ENCODE measurements at regions not wholly inside any gene's neighbourhood (a gene's known extent, or its start where the extent isn't known, plus 50 kb on each side); places are given as distances from the start of the nearest gene placed in this dataset.

- TF ChIP-seq ZBTB33 (IDR thresholded peaks at IDR 0.05) (no peak), ATF3 (IDR thresholded peaks at IDR 0.05) (no peak)
Measured at GRCh38 chr6:165910184-165910966, 247.3 kb upstream of the PDE10A start (continued).

DNA sequence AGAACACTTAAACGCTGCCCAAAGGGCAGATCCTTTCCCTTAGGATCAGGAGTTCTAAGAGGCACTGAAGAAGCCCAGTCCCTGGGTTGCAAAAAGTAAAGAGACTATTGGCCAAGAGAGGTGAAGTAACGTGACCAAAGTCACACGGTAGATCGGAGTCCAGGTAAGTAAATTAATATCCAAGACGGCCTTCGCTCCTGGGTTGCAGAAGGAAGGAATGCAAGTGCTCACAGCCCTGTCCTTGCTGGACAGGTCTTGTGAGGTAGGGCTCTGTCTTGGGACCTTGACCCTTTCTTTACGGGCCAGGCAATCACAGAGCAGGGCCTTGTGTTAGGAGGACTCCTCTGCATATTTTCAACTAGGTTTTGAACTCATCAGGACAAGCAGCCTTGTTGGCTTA, 243.7 kb upstream of the PDE10A start:
- no peak for DNase-seq (ENCODE audit: low spot score)
- H3K4me1 ChIP-seq (ENCODE audit: control insufficient read depth in 4 of 4, insufficient read depth in 4 of 4, low read length in 3 of 4) = no peaks in the 10 kb centered on the region
- peaks cover 0 to 2% (median 0%) of the 10 kb centered on the region in 4 donors for H3K27me3 ChIP-seq (ENCODE audit: control insufficient read depth in 4 of 4, insufficient read depth in 4 of 4, low read length in 3 of 4)
- no peak overlapping the region for H3K27ac ChIP-seq (ENCODE audit: low read depth in 1 of 2, low read length in 2 of 2)
- H3K36me3 ChIP-seq (ENCODE audit: control insufficient read depth in 4 of 4, insufficient read depth in 3 of 4, low read depth in 1 of 4, low read length in 3 of 4) = no peaks in the 10 kb centered on the region
- no peak overlapping the region for H3K9ac ChIP-seq (ENCODE audit: low read depth in 1 of 2, low read length in 2 of 2)
- no peak for TF ChIP-seq NR2F2 (IDR thresholded peaks at IDR 0.05)
- TF ChIP-seq EGR1 (IDR thresholded peaks at IDR 0.05; ENCODE audit: low read depth in 2 of 2) = no peak
- TF ChIP-seq SP1 (IDR thresholded peaks at IDR 0.05) = no peak
- no peak for TF ChIP-seq JUND (IDR thresholded peaks at IDR 0.05)
- TF ChIP-seq GABPA (IDR thresholded peaks at IDR 0.05 in 1 of 2, conservative IDR thresholded peaks at IDR 0.05 in 1 of 2) = no peak
- no peak for TF ChIP-seq HNF4A (conservative IDR thresholded peaks at IDR 0.05)
- TF ChIP-seq HNF4G (IDR thresholded peaks at IDR 0.05) = no peak
- TF ChIP-seq, protein P1, sequence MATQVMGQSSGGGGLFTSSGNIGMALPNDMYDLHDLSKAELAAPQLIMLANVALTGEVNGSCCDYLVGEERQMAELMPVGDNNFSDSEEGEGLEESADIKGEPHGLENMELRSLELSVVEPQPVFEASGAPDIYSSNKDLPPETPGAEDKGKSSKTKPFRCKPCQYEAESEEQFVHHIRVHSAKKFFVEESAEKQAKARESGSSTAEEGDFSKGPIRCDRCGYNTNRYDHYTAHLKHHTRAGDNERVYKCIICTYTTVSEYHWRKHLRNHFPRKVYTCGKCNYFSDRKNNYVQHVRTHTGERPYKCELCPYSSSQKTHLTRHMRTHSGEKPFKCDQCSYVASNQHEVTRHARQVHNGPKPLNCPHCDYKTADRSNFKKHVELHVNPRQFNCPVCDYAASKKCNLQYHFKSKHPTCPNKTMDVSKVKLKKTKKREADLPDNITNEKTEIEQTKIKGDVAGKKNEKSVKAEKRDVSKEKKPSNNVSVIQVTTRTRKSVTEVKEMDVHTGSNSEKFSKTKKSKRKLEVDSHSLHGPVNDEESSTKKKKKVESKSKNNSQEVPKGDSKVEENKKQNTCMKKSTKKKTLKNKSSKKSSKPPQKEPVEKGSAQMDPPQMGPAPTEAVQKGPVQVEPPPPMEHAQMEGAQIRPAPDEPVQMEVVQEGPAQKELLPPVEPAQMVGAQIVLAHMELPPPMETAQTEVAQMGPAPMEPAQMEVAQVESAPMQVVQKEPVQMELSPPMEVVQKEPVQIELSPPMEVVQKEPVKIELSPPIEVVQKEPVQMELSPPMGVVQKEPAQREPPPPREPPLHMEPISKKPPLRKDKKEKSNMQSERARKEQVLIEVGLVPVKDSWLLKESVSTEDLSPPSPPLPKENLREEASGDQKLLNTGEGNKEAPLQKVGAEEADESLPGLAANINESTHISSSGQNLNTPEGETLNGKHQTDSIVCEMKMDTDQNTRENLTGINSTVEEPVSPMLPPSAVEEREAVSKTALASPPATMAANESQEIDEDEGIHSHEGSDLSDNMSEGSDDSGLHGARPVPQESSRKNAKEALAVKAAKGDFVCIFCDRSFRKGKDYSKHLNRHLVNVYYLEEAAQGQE (IDR thresholded peaks at IDR 0.05) = no peak
- no peak for TF ChIP-seq YY1 (IDR thresholded peaks at IDR 0.05)
- no peak for TF ChIP-seq FOXA2 (IDR thresholded peaks at IDR 0.05)
- no peak overlapping the region for H3K4me3 ChIP-seq (ENCODE audit: low read depth in 1 of 3, low read length in 3 of 3)
- H3K9me3 ChIP-seq (ENCODE audit: control insufficient read depth in 4 of 4, low read length in 3 of 4) = no peaks in the 10 kb centered on the region
- 77% methylated on average over 7 of the region's 7 CpGs for WGBS

DNA sequence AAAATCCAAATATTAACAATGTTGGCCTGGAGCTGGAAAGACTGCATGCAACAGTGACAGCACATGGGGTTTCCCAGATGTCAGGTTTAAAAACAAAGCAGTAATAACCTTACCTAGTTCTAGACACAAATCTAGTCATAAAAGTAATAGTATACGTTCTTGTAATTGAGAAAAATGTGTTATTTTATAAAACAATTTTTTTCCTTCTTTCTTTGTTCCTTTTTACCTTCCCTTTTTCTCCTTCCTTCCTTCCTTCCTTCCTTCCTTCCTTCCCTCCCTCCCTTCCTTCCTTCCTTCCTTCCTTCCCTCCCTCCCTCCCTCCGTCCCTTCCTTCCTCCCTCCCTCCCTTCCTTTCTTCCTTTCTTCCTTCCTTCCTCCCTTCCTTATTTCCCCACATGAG, 242.7 kb upstream of the PDE10A start:
- Histone ChIP-seq H3K9ac (ENCODE audit: low read depth in 1 of 2, low read length in 2 of 2) (no peak overlapping the region), H3K36me3 (ENCODE audit: control insufficient read depth in 4 of 4, insufficient read depth in 3 of 4, low read depth in 1 of 4, low read length in 3 of 4) (no peaks in the 10 kb centered on the region), H3K4me3 (ENCODE audit: low read depth in 1 of 3, low read length in 3 of 3) (no peak overlapping the region), H3K4me1 (ENCODE audit: control insufficient read depth in 4 of 4, insufficient read depth in 4 of 4, low read length in 3 of 4) (no peaks in the 10 kb centered on the region), H3K27me3 (ENCODE audit: control insufficient read depth in 4 of 4, insufficient read depth in 4 of 4, low read length in 3 of 4) (peaks cover 0 to 2% (median 0%) of the 10 kb centered on the region in 4 donors), H3K27ac (ENCODE audit: low read depth in 1 of 2, low read length in 2 of 2) (no peak overlapping the region), H3K9me3 (ENCODE audit: control insufficient read depth in 4 of 4, low read length in 3 of 4) (no peaks in the 10 kb centered on the region)
- no peak for DNase-seq (ENCODE audit: low spot score)
- 70% methylated on average over 2 of the region's 2 CpGs for WGBS
- no peak for TF ChIP-seq RAD21 (IDR thresholded peaks at IDR 0.05)
- no peak for TF ChIP-seq TAF1 (conservative IDR thresholded peaks at IDR 0.05)
- no peak for TF ChIP-seq SP1 (IDR thresholded peaks at IDR 0.05)
- TF ChIP-seq, protein P2, sequence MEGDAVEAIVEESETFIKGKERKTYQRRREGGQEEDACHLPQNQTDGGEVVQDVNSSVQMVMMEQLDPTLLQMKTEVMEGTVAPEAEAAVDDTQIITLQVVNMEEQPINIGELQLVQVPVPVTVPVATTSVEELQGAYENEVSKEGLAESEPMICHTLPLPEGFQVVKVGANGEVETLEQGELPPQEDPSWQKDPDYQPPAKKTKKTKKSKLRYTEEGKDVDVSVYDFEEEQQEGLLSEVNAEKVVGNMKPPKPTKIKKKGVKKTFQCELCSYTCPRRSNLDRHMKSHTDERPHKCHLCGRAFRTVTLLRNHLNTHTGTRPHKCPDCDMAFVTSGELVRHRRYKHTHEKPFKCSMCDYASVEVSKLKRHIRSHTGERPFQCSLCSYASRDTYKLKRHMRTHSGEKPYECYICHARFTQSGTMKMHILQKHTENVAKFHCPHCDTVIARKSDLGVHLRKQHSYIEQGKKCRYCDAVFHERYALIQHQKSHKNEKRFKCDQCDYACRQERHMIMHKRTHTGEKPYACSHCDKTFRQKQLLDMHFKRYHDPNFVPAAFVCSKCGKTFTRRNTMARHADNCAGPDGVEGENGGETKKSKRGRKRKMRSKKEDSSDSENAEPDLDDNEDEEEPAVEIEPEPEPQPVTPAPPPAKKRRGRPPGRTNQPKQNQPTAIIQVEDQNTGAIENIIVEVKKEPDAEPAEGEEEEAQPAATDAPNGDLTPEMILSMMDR (IDR thresholded peaks at IDR 0.05; ENCODE audit: low read depth, low read length, missing input control) = no peak
- TF ChIP-seq HNF4G (IDR thresholded peaks at IDR 0.05) = no peak
- TF ChIP-seq FOXA1 (IDR thresholded peaks at IDR 0.05) = no peak
- TF ChIP-seq GABPA (IDR thresholded peaks at IDR 0.05 in 1 of 2, conservative IDR thresholded peaks at IDR 0.05 in 1 of 2) = no peak
- TF ChIP-seq JUND (IDR thresholded peaks at IDR 0.05) = no peak
- TF ChIP-seq, protein P1 (IDR thresholded peaks at IDR 0.05) = no peak
- TF ChIP-seq ATF3 (IDR thresholded peaks at IDR 0.05) = no peak
- TF ChIP-seq EGR1 (IDR thresholded peaks at IDR 0.05; ENCODE audit: low read depth in 2 of 2) = no peak
